ENCODE measurements at regions not wholly inside any gene's neighbourhood (a gene's known extent, or its start where the extent isn't known, plus 50 kb on each side); places are given as distances from the start of the nearest gene placed in this dataset.
"Not testable (repeated sequence)": the region's sequence is repeated elsewhere in the genome, so short reads cannot be mapped to it uniquely, and the experiment has no call there.

GRCh38 chr5:163306421-163306820 is 131.0 kb upstream of the CCNG1 start:
- DNase-seq, result no peak

- no peak for DNase-seq
Measured at GRCh38 chr5:163309914-163310313, 127.5 kb upstream of the CCNG1 start.

DNA sequence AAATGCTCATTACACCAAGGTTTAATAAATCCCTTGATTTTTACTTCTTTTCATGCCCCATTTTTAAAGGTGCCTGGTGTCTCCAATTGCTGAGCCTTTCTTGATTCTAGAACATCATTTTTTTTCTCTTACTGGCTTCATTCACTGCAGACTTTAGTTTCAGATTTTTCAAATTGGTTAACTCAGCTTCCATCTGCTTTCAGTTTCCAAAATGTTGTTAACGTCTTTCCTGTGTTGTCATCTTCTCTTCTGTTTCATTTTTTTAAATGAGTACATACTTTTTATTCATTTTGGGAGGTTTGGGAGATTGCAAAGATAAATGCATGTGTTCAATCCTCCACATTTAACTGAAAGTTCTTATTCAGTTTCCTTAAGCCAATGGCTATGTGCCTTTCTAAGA is 126.4 kb upstream of the CCNG1 start:
- no peak for DNase-seq

- no peak for DNase-seq
Measured at GRCh38 chr5:163312598-163312997, 124.8 kb upstream of the CCNG1 start.

DNA sequence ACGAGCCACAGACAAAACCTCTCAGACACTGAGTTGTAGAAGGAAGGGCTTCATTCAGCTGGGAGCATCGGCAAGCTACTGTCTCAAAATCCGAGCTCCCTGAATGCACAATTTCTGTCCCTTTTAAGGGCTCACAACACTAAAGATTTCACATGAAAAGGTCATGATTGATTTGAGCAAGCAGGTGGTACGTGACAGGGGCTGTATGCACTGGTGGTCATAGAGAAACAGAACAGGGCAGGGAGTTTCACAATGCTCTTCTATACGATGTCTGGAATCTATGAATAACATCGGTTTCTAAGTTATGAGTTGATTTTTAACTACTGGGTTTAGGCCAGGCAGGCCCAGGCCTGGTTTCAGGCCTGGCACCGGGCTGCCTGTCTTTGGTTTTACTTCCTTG is 124.3 kb upstream of the CCNG1 start:
- DNase-seq, result not testable (repeated sequence)

GRCh38 chr5:163316374-163316773 is 121.0 kb upstream of the CCNG1 start:
- not testable (repeated sequence) for DNase-seq

DNA sequence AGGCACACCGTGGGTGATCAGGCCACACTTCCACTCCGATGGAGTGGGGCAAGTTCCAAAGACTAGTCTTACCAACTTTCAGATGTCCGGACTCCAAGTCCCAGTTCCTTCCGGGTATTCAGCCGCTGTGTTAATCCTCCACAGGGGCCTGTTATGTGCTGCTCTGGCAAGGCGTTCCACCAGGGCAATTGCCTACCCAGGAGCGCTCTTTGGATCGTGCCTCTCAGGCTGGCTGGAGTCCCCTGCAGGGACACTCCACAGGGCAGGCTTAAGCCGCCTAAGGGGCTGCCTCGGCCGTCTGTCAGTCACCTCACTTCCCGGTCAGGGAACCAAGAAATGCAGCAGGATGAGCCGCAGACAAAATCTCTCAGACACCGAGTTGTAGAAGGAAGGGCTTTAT is 118.7 kb upstream of the CCNG1 start:
- DNase-seq, result no peak

- no peak for DNase-seq
Measured at GRCh38 chr5:163321511-163321910, 115.9 kb upstream of the CCNG1 start.

DNA sequence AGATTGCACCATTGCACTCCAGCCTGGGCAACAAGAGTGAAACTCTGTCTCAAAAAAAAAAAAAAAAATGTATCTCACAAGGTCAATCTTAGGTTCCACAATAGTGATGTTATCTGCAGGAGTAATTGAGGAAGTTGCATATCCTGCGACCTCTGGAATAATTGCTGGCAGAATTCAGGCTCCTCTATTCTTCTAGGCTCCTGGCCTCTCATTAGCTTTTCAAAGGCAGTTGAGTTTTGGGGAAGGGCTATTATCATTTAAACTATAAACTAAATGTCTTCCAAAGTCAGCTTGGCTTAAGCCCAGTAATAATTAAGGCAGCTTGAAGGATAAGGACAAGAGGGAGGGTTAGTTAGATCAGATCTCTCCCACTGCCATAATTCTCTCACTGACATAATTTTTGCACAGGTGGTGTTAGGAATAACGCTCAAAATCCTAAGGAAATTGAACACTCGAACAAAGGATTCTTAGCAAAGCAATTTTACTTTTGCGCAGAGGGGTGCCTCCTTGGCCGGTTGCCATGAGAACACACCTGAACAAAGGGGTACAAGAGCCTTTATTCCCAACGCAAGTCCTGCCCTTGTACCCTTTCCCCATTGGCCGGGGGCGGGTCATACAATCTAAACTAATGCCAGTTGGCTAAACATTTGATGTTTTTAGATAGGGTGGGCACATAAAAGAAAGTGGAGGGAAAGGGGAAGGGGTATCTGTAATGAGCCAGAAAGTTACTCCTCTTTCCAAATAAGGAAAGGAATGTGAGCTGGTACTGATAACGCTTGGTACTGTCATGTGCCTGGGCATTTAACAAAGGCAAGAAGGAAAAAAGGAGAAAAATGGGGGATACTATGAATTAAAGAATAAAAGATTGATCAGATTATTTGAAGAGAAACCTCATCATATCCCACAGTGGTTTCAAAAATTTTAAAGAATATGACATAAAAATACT is 106.4 kb upstream of the CCNG1 start:
- DNase-seq, result no peak

DNA sequence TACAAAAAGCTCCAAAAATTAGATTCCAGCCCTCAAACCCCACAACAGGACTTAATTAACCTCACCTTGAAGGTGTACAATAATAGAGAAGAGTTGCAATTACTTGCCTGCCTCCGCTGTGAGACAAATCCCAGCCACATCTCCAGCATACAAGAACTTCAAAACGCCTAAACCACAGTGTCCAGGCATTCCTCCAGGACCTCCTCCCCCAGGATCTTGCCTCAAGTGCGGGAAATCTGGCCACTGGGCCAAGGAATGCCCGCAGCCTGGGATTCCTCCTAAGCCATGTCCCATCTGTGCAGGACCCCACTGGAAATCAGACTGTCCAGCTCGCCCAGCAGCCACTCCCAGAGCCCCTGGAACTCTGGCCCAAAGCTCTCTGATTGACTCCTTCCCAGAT is 101.3 kb upstream of the CCNG1 start:
- not testable (repeated sequence) for DNase-seq

GRCh38 chr5:163339148-163339547 is 98.2 kb upstream of the CCNG1 start:
- no peak for DNase-seq

- not testable (repeated sequence) for DNase-seq
Measured at GRCh38 chr5:163340378-163340777, 97.0 kb upstream of the CCNG1 start.

GRCh38 chr5:163342306-163342705 is 95.1 kb upstream of the CCNG1 start:
- no peak for DNase-seq

DNA sequence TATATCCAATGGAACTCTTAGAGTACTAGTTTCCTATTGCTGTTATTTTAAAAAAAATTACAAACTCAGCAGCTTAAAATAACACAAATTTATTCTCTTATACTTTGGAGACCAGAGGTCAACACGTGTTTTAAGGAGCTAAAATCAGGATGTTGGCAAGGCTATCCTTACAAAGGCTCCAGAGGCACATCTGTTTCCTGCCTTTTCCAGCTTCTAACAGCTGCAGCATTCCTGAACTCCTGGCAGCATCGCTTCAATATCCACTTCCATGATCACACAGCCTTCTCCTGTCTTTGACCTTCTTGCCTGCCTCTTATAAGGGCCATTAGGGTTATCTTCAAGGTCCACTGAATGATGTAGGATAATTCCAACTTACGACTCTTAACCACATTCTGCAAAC is 92.2 kb upstream of the CCNG1 start:
- no peak for DNase-seq

DNA sequence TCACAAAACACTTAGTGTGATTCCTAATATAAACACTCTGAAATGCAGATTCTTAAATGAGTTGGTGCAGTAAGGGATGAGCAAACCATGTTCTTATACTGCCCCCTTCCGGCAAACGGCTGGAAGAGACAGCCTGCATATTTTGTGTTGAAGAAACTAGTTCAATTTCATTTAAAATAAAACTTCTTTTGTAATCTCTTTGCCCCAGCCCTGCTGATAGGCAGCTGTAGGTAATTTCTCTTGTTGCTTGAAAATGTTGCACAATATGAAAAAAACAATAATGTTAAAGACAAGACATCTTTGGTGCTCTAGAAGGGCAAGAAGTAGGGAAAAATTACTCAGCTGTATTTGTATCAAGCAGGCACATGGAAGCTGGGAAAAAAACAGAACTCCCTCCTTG is 89.7 kb upstream of the CCNG1 start:
- DNase-seq, result no peak

GRCh38 chr5:163350083-163350482 is 87.3 kb upstream of the CCNG1 start:
- no peak for DNase-seq

DNA sequence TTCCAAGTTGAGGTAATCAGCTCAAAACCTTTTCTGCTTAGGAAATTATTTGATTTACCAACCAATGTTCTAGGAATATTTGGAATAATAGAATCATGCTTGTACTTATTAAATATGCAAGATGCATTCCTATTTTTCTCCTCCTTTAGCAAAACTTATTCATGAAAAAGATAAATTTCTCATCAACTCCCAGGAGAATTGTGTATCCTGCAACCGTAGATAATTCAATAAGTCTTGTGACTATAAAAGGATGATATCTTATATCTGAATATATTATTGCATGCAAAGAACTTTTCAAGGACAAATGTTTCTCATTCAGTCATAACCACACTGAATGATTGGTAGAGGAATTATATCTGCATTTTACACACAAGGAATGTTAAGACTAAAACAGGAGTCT is 84.9 kb upstream of the CCNG1 start:
- DNase-seq, result no peak

GRCh38 chr5:163355811-163356210 is 81.6 kb upstream of the CCNG1 start:
- not testable (repeated sequence) for DNase-seq

DNA sequence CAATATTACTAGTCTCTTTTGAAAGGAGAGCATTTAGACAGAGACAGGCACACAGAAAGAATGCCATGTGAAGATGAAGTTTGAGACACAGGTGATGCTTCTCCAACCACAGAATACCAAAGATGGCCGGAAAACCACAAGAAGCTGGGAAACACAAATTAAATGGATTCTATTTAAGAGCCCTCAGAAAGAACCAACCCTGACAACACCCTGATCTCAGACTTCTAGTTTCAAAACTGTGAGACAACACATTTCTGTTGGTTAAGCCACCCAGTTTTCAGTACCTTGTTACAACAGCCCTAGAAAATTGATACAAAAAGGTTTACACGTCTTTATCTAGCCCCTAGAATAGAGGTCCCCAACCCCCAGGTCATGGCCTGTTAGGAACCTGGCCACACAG is 79.8 kb upstream of the CCNG1 start:
- no peak for DNase-seq

DNA sequence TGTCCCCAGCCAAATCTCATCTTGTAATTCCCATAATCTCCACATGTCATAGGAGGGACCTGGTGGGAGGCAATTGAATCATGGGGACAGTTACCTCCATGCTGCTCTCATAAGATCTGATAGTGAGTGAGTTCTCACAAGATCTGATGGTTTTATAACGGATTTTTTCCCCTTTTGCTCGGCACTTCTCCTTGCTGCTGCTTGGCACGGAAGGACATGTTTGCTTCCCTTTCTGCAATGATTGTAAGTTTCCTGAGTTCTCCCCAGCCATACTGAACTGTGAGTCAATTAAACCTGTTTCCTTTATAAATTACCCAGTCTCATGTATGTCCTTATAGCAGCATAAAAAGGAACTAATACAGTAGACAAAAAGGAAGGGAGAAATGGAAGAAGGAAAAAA is 76.7 kb upstream of the CCNG1 start:
- DNase-seq, result no peak

GRCh38 chr5:163361450-163361849 is 75.9 kb upstream of the CCNG1 start:
- no peak for DNase-seq

- DNase-seq, result no peak
Measured at GRCh38 chr5:163362840-163363371, 74.5 kb upstream of the CCNG1 start.

DNA sequence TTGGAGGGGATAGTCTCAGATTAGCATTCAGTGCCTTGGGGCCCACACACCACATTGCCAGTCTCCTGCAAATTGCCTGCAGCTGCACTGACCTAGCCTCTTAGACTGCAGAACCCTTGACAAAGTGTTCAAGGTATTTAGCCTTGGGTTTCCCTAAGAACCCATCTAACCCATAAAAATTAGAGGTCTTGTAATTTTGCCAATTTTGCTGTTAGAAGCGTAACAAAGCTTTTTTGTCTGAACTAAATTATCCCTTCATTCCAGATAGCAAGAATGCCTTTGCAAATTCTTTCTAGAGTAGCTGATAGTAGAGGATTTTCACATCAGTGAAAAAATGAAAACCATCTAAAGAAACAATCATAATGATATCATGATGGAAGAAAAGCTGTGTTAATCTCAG is 74.0 kb upstream of the CCNG1 start:
- no peak for DNase-seq

- DNase-seq, result no peak
Measured at GRCh38 chr5:163366757-163367156, 70.6 kb upstream of the CCNG1 start.
